ENCODE measurements at regions not wholly inside any gene's neighbourhood (a gene's known extent, or its start where the extent isn't known, plus 50 kb on each side); places are given as distances from the start of the nearest gene placed in this dataset.

DNA sequence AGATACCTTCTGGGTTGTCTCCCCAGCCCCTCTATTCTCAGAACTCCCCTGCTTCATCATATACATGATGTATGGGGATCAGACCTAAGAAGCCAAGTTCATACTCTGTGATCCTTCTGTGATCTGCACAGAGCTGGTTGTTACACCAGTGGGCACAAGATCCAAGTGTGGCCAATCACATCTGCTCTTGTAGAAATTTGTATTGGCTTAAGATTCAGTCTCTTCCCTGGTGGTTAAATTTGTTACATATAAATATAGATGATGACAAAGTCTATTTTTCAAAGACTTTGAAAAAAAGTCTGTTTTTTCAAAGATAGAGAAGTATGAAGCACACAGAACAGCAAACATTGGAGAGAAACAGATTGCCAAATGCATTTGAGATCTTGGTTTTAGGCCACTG lies 135.8 kb upstream of the FGGY start:
- Histone ChIP-seq H3K4me1 (ENCODE audit: control insufficient read depth, insufficient read depth, low read length) (peaks cover 6% of the 10 kb centered on the region), H3K36me3 (ENCODE audit: control insufficient read depth, insufficient read depth, low read length) (no peaks in the 10 kb centered on the region), H3K4me3 (ENCODE audit: insufficient read depth, low read depth, low read length) (no peak overlapping the region), H3K27ac (ENCODE audit: insufficient read depth, low read depth, low read length, poor library complexity, severe bottlenecking) (no peak overlapping the region), H3K27me3 (ENCODE audit: control insufficient read depth, insufficient read depth, low read length, poor library complexity, severe bottlenecking) (no peaks in the 10 kb centered on the region), H3K9me3 (ENCODE audit: control insufficient read depth, low read length) (no peaks in the 10 kb centered on the region)

DNA sequence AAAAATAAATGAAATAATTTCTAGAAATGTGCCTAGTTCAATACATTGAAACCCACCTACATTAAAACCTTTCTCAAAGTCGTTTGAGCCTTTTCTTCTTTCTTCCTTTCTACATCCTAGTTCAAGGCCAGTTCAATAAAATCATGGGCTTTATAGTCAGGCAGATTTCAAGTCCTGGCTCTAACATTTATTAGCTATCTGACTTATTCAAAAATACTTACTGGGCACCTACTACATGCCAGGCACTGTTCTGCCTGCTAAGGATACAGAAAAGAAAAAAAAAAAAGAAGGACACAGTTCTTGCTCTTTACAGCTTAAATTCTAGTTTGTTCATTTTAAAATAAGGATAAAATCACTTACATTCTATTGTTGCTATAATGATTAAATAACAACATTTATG lies 134.2 kb upstream of the FGGY start:
- Histone ChIP-seq H3K36me3 (ENCODE audit: control insufficient read depth, insufficient read depth, low read length) (no peaks in the 10 kb centered on the region), H3K4me3 (ENCODE audit: insufficient read depth, low read depth, low read length) (no peak overlapping the region), H3K27me3 (ENCODE audit: control insufficient read depth, insufficient read depth, low read length, poor library complexity, severe bottlenecking) (no peaks in the 10 kb centered on the region), H3K4me1 (ENCODE audit: control insufficient read depth, insufficient read depth, low read length) (no peaks in the 10 kb centered on the region), H3K9me3 (ENCODE audit: control insufficient read depth, low read length) (no peaks in the 10 kb centered on the region), H3K27ac (ENCODE audit: insufficient read depth, low read depth, low read length, poor library complexity, severe bottlenecking) (no peak overlapping the region)
- WGBS, 2 experiments: 39 to 65% methylated on average over 1 of the region's 1 CpG

DNA sequence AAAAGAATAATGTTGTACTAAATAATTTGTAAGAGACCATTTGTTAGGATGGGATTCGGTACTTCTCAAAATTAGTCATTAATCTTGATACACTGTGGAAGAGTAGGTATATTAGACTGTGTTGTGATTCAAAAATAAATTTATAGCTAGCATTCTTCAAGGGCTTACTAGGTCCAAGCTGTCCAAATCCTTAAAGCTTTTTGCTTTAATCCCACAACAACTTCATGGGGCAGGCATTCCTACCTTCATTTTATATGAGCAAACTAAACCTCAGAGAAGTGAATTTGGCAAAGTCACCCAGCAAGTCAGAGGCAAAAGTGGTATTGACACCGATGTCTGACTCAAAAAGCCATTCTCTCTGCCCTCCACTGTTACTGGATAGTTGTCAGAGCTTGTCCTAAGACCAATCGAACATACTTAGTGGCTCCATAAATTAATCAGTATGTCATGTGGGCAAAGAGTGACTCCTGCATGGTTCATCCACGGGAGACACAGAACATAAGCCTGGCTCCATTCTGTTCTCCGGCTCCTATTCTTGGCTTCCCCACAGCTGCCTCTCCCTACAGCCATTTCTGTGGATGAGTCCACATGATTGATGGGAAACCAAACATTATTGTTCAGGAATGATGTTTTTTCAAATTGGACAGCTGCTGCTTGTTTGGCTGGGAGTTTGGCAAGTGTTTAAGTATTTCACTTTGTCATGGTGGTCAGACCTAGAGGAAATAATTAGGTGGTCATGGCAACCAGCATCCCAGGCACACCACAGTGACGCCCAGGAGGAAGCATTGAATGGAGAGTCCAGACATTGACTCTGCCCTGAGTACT lies 133.4 kb upstream of the FGGY start:
- Histone ChIP-seq H3K9me3 (ENCODE audit: control insufficient read depth, low read length) (no peaks in the 10 kb centered on the region), H3K36me3 (ENCODE audit: control insufficient read depth, insufficient read depth, low read length) (no peaks in the 10 kb centered on the region), H3K4me3 (ENCODE audit: insufficient read depth, low read depth, low read length) (no peak overlapping the region), H3K4me1 (ENCODE audit: control insufficient read depth, insufficient read depth, low read length) (no peaks in the 10 kb centered on the region), H3K27me3 (ENCODE audit: control insufficient read depth, insufficient read depth, low read length, poor library complexity, severe bottlenecking) (no peaks in the 10 kb centered on the region), H3K27ac (ENCODE audit: insufficient read depth, low read depth, low read length, poor library complexity, severe bottlenecking) (no peak overlapping the region)
- 73 to 93% methylated on average over 5 to 6 of the region's 6 CpGs for WGBS, 2 experiments

DNA sequence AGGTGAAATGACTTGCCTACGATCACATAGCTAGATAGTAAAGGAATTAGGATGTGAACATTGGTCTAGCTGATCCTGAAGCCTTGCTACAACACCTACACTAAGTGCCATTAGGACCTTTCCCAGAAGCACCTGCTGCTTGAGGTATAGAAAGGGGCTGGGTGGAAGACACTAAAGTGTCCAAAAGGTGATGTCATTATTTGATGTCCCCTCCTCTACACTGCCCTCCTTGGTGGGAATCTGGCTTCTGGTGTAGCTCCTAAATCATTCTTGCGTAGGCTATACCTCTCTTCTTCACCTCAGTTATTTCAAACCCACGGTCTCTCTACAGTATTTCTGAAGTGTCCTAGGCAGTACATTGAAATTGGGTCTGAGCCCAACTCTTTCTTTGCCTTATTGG lies 132.5 kb upstream of the FGGY start:
- no peaks in the 10 kb centered on the region for H3K27me3 ChIP-seq (ENCODE audit: control insufficient read depth, insufficient read depth, low read length, poor library complexity, severe bottlenecking)
- no peak overlapping the region for H3K27ac ChIP-seq (ENCODE audit: insufficient read depth, low read depth, low read length, poor library complexity, severe bottlenecking)
- H3K9me3 ChIP-seq (ENCODE audit: control insufficient read depth, low read length): no peaks in the 10 kb centered on the region
- H3K4me1 ChIP-seq (ENCODE audit: control insufficient read depth, insufficient read depth, low read length): no peaks in the 10 kb centered on the region
- H3K36me3 ChIP-seq (ENCODE audit: control insufficient read depth, insufficient read depth, low read length): no peaks in the 10 kb centered on the region
- no peak overlapping the region for H3K4me3 ChIP-seq (ENCODE audit: insufficient read depth, low read depth, low read length)
- WGBS, 2 experiments: 100% methylated on average over 2 of the region's 3 CpGs

DNA sequence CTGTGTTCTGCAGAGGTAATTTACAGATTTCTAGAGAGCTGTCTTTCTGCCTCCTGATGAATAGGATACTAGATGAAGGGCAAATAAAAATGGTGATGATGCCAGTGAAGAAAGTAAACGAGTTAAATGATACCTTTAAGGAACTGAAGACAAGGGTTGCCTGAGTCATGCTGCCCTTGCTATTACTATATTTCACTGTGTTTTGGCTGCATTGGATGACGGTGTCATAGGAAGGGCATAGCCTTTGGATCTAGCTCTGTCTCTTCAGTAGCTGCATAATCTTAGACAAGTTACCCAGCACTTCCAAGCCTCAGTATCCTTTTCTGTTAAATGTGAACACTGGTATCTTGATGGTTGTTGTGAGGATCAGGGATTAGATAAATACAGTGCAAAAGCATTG lies 131.5 kb upstream of the FGGY start:
- H3K4me3 ChIP-seq (ENCODE audit: insufficient read depth, low read depth, low read length): no peak overlapping the region
- H3K4me1 ChIP-seq (ENCODE audit: control insufficient read depth, insufficient read depth, low read length): no peaks in the 10 kb centered on the region
- H3K36me3 ChIP-seq (ENCODE audit: control insufficient read depth, insufficient read depth, low read length): no peaks in the 10 kb centered on the region
- no peaks in the 10 kb centered on the region for H3K27me3 ChIP-seq (ENCODE audit: control insufficient read depth, insufficient read depth, low read length, poor library complexity, severe bottlenecking)
- 44 to 45% methylated on average over 2 of the region's 2 CpGs for WGBS, 2 experiments
- no peaks in the 10 kb centered on the region for H3K9me3 ChIP-seq (ENCODE audit: control insufficient read depth, low read length)
- H3K27ac ChIP-seq (ENCODE audit: insufficient read depth, low read depth, low read length, poor library complexity, severe bottlenecking): no peak overlapping the region

DNA sequence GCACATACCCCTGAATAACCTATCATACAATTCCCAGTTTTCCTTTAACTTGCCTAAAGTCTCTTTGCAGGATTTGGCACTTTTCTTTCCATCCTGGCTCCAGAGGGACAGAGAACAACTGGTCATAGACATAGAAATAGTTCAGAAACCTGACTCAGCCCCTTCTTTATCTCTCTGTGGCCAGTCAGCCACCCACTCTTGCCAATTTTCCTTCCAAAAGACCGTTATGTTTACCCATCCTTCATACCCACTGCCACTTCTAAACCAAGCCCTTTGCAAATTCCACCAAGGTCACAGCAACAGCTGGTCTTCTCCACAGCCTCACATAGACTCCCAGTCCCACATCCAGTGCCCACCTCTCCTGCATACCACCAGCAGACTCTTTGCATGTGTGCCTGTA lies 127.2 kb upstream of the FGGY start:
- Histone ChIP-seq H3K4me3 (ENCODE audit: insufficient read depth, low read depth, low read length) (no peak overlapping the region), H3K27me3 (ENCODE audit: control insufficient read depth, insufficient read depth, low read length, poor library complexity, severe bottlenecking) (no peaks in the 10 kb centered on the region), H3K4me1 (ENCODE audit: control insufficient read depth, insufficient read depth, low read length) (no peaks in the 10 kb centered on the region), H3K36me3 (ENCODE audit: control insufficient read depth, insufficient read depth, low read length) (no peaks in the 10 kb centered on the region), H3K9me3 (ENCODE audit: control insufficient read depth, low read length) (no peaks in the 10 kb centered on the region), H3K27ac (ENCODE audit: insufficient read depth, low read depth, low read length, poor library complexity, severe bottlenecking) (no peak overlapping the region)
- 85 to 90% methylated on average over 1 of the region's 1 CpG for WGBS, 2 experiments

DNA sequence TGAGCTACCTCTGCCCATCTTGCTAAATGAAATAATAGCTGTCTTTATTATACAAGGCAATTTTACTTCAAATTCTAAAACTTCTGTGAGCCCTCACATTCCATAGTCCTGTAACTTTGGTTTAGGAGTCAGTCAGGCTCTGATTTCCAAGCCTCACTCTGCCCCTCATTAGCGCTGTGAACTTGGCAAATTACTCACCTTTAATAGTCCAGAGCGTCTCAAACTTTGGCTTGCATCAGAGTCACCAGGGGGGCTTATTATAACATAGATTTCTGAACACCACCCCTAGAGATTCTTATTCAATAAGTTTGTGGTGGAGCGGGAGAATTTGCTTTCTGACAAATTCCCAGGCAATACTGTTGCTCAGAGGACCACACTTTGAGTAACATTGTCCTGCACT lies 126.2 kb upstream of the FGGY start:
- Histone ChIP-seq H3K36me3 (ENCODE audit: control insufficient read depth, insufficient read depth, low read length) (no peaks in the 10 kb centered on the region), H3K4me1 (ENCODE audit: control insufficient read depth, insufficient read depth, low read length) (no peaks in the 10 kb centered on the region), H3K27ac (ENCODE audit: insufficient read depth, low read depth, low read length, poor library complexity, severe bottlenecking) (no peak overlapping the region), H3K4me3 (ENCODE audit: insufficient read depth, low read depth, low read length) (no peak overlapping the region), H3K9me3 (ENCODE audit: control insufficient read depth, low read length) (no peaks in the 10 kb centered on the region), H3K27me3 (ENCODE audit: control insufficient read depth, insufficient read depth, low read length, poor library complexity, severe bottlenecking) (no peaks in the 10 kb centered on the region)
- 92 to 97% methylated on average over 3 of the region's 3 CpGs for WGBS, 2 experiments

DNA sequence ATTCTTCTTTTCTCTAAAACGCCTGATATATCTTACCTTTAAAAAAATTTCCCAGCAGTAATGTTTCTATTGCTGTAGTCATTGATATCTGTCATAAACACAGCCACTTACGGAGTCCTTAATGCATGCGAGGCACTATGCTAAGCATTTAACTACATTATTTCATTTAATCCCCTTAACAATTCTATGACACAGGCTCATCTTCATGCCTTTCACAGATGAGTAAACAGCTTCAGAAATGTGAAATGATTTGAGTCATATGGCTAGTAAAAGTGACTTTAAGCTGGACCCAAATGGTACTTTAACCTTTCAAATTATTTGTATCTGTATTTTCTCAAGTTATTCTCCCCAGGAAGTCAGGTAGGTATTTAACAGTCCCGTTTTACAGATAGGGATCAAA lies 125.1 kb upstream of the FGGY start:
- Histone ChIP-seq H3K4me1 (ENCODE audit: control insufficient read depth, insufficient read depth, low read length) (no peaks in the 10 kb centered on the region), H3K4me3 (ENCODE audit: insufficient read depth, low read depth, low read length) (no peak overlapping the region), H3K9me3 (ENCODE audit: control insufficient read depth, low read length) (no peaks in the 10 kb centered on the region), H3K27ac (ENCODE audit: insufficient read depth, low read depth, low read length, poor library complexity, severe bottlenecking) (no peak overlapping the region), H3K27me3 (ENCODE audit: control insufficient read depth, insufficient read depth, low read length, poor library complexity, severe bottlenecking) (no peaks in the 10 kb centered on the region), H3K36me3 (ENCODE audit: control insufficient read depth, insufficient read depth, low read length) (no peaks in the 10 kb centered on the region)
- 80 to 88% methylated on average over 3 to 4 of the region's 4 CpGs for WGBS, 2 experiments

DNA sequence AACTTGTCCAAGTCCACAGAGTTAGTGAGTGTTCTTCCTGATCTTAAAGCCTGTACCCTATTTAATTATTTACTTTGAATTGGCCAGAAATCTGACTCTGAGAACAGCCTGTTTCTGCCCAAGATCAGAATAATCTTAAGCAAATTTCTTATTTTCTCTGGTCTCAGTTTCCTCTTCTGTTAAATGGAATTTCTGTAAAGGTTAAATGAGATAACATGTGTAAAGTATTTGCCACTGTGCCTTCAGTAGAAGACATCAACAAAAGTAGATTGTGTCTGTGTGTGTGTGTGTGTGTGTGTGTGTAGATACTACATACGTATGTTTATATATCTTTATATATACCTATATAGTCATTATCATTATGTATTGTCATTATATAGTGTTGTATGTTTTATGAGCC lies 124.2 kb upstream of the FGGY start:
- H3K27me3 ChIP-seq (ENCODE audit: control insufficient read depth, insufficient read depth, low read length, poor library complexity, severe bottlenecking): no peaks in the 10 kb centered on the region
- no CpG with 5 or more reads among the region's 1 CpG for WGBS, 2 experiments
- no peak overlapping the region for H3K27ac ChIP-seq (ENCODE audit: insufficient read depth, low read depth, low read length, poor library complexity, severe bottlenecking)
- H3K4me3 ChIP-seq (ENCODE audit: insufficient read depth, low read depth, low read length): no peak overlapping the region
- H3K4me1 ChIP-seq (ENCODE audit: control insufficient read depth, insufficient read depth, low read length): no peaks in the 10 kb centered on the region
- H3K36me3 ChIP-seq (ENCODE audit: control insufficient read depth, insufficient read depth, low read length): no peaks in the 10 kb centered on the region
- H3K9me3 ChIP-seq (ENCODE audit: control insufficient read depth, low read length): no peaks in the 10 kb centered on the region

DNA sequence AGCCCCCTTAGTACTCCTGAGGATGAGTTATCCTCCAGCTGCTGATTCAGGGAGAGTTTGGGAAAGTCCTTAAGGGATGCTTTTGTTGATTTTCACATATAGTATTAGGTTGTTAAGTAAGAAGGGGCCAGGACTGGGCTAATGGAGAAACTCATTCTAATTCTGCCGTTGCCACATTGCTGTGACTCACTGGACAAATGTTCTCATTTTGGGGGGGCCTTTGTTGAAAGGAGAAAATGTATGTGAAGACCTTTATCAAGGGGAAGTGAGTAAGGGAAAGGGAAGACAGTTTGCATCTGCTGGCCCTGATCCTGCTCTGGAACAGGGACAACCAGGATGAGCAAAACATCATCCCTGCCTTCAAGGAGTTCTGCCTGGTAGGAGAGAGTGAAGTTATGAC lies 123.2 kb upstream of the FGGY start:
- Histone ChIP-seq H3K4me1 (ENCODE audit: control insufficient read depth, insufficient read depth, low read length) (peaks cover under 1% of the 10 kb centered on the region), H3K36me3 (ENCODE audit: control insufficient read depth, insufficient read depth, low read length) (no peaks in the 10 kb centered on the region), H3K27me3 (ENCODE audit: control insufficient read depth, insufficient read depth, low read length, poor library complexity, severe bottlenecking) (no peaks in the 10 kb centered on the region), H3K27ac (ENCODE audit: insufficient read depth, low read depth, low read length, poor library complexity, severe bottlenecking) (no peak overlapping the region), H3K9me3 (ENCODE audit: control insufficient read depth, low read length) (no peaks in the 10 kb centered on the region), H3K4me3 (ENCODE audit: insufficient read depth, low read depth, low read length) (no peak overlapping the region)
- WGBS, 2 experiments: 92 to 93% methylated on average over 1 of the region's 1 CpG

DNA sequence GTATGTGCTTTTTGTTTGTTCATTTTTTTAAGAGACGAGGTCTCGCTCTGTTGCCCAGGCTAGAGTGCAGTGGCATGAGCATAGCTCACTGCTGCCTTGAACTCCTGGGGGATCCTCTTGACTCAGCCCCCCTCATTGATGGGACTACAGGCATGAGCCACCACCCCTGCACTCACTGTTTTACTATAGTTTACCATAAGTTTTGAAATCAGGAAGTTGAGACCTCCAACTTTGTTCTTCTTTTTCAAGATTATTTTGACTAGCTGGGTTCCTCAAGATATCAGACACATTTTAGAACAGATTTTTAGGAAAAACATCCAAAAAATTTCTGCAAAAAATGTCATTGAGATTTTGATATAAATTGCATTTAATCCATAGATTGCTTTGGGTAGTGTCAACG lies 120.4 kb upstream of the FGGY start:
- H3K9me3 ChIP-seq (ENCODE audit: control insufficient read depth, low read length): no peaks in the 10 kb centered on the region
- H3K4me3 ChIP-seq (ENCODE audit: insufficient read depth, low read depth, low read length): no peak overlapping the region
- 89 to 95% methylated on average over 3 of the region's 3 CpGs for WGBS, 2 experiments
- H3K27me3 ChIP-seq (ENCODE audit: control insufficient read depth, insufficient read depth, low read length, poor library complexity, severe bottlenecking): no peaks in the 10 kb centered on the region
- H3K36me3 ChIP-seq (ENCODE audit: control insufficient read depth, insufficient read depth, low read length): no peaks in the 10 kb centered on the region
- peaks cover 5% of the 10 kb centered on the region for H3K4me1 ChIP-seq (ENCODE audit: control insufficient read depth, insufficient read depth, low read length)
- H3K27ac ChIP-seq (ENCODE audit: insufficient read depth, low read depth, low read length, poor library complexity, severe bottlenecking): no peak overlapping the region

All from ectodermal cell (in vitro differentiated cells).